ENCODE measurements at regions not wholly inside any gene's neighbourhood (a gene's known extent, or its start where the extent isn't known, plus 50 kb on each side); places are given as distances from the start of the nearest gene placed in this dataset.

DNA sequence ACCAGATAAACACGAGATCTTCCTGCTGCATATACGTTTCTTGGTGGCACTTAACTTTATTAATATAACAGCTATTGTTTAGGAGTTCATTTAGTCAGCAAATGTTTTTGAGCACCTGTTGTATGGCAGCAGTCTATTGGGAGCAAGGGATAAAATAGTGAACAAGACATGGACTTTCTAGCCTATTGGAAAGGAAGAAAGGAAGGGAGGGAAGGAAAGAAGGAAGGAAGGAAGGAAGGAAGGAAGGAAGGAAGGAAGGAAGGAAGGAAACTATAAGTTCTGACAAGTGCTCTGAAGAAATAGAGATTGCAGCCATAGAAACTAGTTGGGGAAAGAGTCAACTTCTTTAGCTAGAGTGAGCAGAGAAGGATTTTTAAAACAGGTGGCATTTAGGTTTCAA lies 149.1 kb upstream of the STARD13 start:
- no peak for TF ChIP-seq ZNF274 (IDR thresholded peaks at IDR 0.05; ENCODE audit: low read depth, low read length)
- no peak for TF ChIP-seq YY1 (IDR thresholded peaks at IDR 0.05; ENCODE audit: insufficient read depth, insufficient read length)
- no peak for TF ChIP-seq SUZ12 (IDR thresholded peaks at IDR 0.05; ENCODE audit: extremely low read depth, insufficient read depth, insufficient read length)

Measured in NT2/D1 (cell line).